ENCODE measurements at regions not wholly inside any gene's neighbourhood (a gene's known extent, or its start where the extent isn't known, plus 50 kb on each side); places are given as distances from the start of the nearest gene placed in this dataset.
"Not testable (repeated sequence)": the region's sequence is repeated elsewhere in the genome, so short reads cannot be mapped to it uniquely, and the experiment has no call there.

GRCh38 chr10:22797796-22798195 is 83.4 kb upstream of the PIP4K2A start:
- not testable (repeated sequence) for H3K79me2 ChIP-seq (ENCODE audit: low read length); H3K27me3 ChIP-seq (ENCODE audit: low read length); H3K4me2 ChIP-seq (ENCODE audit: low read depth, low read length, poor library complexity, severe bottlenecking); H4K20me1 ChIP-seq (ENCODE audit: insufficient read depth, low read depth, low read length); H3K9me3 ChIP-seq (ENCODE audit: low read length); H3K4me1 ChIP-seq (ENCODE audit: low read length); DNase-seq; H3K4me3 ChIP-seq (ENCODE audit: low read length); H3K27ac ChIP-seq (ENCODE audit: low read length); H2AFZ ChIP-seq (ENCODE audit: low read length); H3K36me3 ChIP-seq (ENCODE audit: insufficient read depth, low read length); H3K9ac ChIP-seq (ENCODE audit: low read length); H3K9me2 ChIP-seq (replicated peaks; ENCODE audit: insufficient read depth, low read length)

DNA sequence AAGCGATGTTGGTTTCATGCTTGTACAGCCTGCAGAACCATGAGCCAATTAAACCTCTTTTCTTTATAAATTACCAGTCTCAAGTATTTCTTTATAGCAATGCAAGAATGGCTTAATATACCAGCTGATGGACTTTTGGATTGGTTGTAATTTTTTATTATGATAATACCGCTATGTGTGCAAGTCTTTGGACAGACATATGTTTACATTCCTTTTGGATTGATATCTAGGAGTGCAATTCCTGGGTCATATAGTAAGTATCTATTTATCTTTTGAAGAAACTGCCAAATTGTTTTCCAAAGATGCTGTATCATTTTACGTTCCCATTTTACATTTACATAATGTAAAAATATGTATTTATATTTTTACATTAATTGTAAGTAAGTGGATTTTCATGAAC is 81.2 kb upstream of the PIP4K2A start:
- Histone ChIP-seq H3K27me3 (ENCODE audit: low read length) (no peaks in the 10 kb centered on the region), H3K9ac (ENCODE audit: low read length) (no peak overlapping the region), H3K36me3 (ENCODE audit: insufficient read depth, low read length) (no peaks in the 10 kb centered on the region), H3K27ac (ENCODE audit: low read length) (no peak overlapping the region), H2AFZ (ENCODE audit: low read length) (no peak overlapping the region), H3K4me1 (ENCODE audit: low read length) (no peaks in the 10 kb centered on the region), H3K79me2 (ENCODE audit: low read length) (no peaks in the 10 kb centered on the region), H3K4me3 (ENCODE audit: low read length) (no peak overlapping the region), H3K9me2 (replicated peaks; ENCODE audit: insufficient read depth, low read length) (no peaks in the 10 kb centered on the region), H4K20me1 (ENCODE audit: insufficient read depth, low read depth, low read length) (no peaks in the 10 kb centered on the region), H3K4me2 (ENCODE audit: low read depth, low read length, poor library complexity, severe bottlenecking) (no peak overlapping the region), H3K9me3 (ENCODE audit: low read length) (no peaks in the 10 kb centered on the region)
- no peak for DNase-seq

GRCh38 chr10:22792161-22792560 is 77.8 kb upstream of the PIP4K2A start:
- Histone ChIP-seq H3K79me2 (ENCODE audit: low read length) (no peaks in the 10 kb centered on the region), H3K27ac (ENCODE audit: low read length) (no peak overlapping the region), H2AFZ (ENCODE audit: low read length) (no peak overlapping the region), H3K27me3 (ENCODE audit: low read length) (no peaks in the 10 kb centered on the region), H3K9ac (ENCODE audit: low read length) (no peak overlapping the region), H3K4me1 (ENCODE audit: low read length) (no peaks in the 10 kb centered on the region), H4K20me1 (ENCODE audit: insufficient read depth, low read depth, low read length) (no peaks in the 10 kb centered on the region), H3K36me3 (ENCODE audit: insufficient read depth, low read length) (no peaks in the 10 kb centered on the region), H3K9me2 (replicated peaks; ENCODE audit: insufficient read depth, low read length) (no peaks in the 10 kb centered on the region), H3K4me2 (ENCODE audit: low read depth, low read length, poor library complexity, severe bottlenecking) (no peak overlapping the region), H3K9me3 (ENCODE audit: low read length) (no peaks in the 10 kb centered on the region), H3K4me3 (ENCODE audit: low read length) (no peak overlapping the region)
- DNase-seq = no peak

GRCh38 chr10:22791665-22792064 is 77.3 kb upstream of the PIP4K2A start:
- Histone ChIP-seq H3K9ac (ENCODE audit: low read length) (no peak overlapping the region), H4K20me1 (ENCODE audit: insufficient read depth, low read depth, low read length) (no peaks in the 10 kb centered on the region), H3K4me1 (ENCODE audit: low read length) (no peaks in the 10 kb centered on the region), H3K9me3 (ENCODE audit: low read length) (no peaks in the 10 kb centered on the region), H2AFZ (ENCODE audit: low read length) (no peak overlapping the region), H3K4me2 (ENCODE audit: low read depth, low read length, poor library complexity, severe bottlenecking) (no peak overlapping the region), H3K36me3 (ENCODE audit: insufficient read depth, low read length) (no peaks in the 10 kb centered on the region), H3K27ac (ENCODE audit: low read length) (no peak overlapping the region), H3K79me2 (ENCODE audit: low read length) (no peaks in the 10 kb centered on the region), H3K4me3 (ENCODE audit: low read length) (no peak overlapping the region), H3K9me2 (replicated peaks; ENCODE audit: insufficient read depth, low read length) (no peaks in the 10 kb centered on the region), H3K27me3 (ENCODE audit: low read length) (no peaks in the 10 kb centered on the region)
- no peak for DNase-seq

GRCh38 chr10:22784668-22785067 is 70.3 kb upstream of the PIP4K2A start:
- Histone ChIP-seq H3K4me2 (ENCODE audit: low read depth, low read length, poor library complexity, severe bottlenecking) (no peak overlapping the region), H3K9me2 (replicated peaks; ENCODE audit: insufficient read depth, low read length) (no peaks in the 10 kb centered on the region), H4K20me1 (ENCODE audit: insufficient read depth, low read depth, low read length) (no peaks in the 10 kb centered on the region), H3K9ac (ENCODE audit: low read length) (no peak overlapping the region), H3K27me3 (ENCODE audit: low read length) (no peaks in the 10 kb centered on the region), H3K36me3 (ENCODE audit: insufficient read depth, low read length) (no peaks in the 10 kb centered on the region), H3K27ac (ENCODE audit: low read length) (no peak overlapping the region), H3K4me1 (ENCODE audit: low read length) (no peaks in the 10 kb centered on the region), H2AFZ (ENCODE audit: low read length) (no peak overlapping the region), H3K79me2 (ENCODE audit: low read length) (no peaks in the 10 kb centered on the region), H3K9me3 (ENCODE audit: low read length) (no peaks in the 10 kb centered on the region), H3K4me3 (ENCODE audit: low read length) (no peak overlapping the region)
- no peak for DNase-seq

DNA sequence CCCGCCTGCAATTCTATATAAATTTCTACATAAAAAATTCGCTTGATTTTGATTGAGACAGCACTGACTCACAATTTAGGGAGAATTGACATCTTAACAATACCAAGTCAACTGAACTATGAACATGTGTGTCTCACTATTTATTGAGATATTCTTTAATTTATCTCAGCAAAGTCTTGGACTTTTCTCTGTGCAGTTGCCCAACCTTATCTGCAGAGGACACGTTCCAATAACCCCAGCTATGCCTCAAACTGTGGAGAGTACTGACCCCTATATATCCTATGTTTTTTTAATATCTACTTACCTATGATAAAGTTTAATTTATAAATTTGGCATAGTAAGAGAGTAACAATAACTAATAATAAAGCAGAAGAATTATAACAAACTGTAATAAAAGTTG is 69.4 kb upstream of the PIP4K2A start:
- H3K4me1 ChIP-seq (ENCODE audit: low read length) = no peaks in the 10 kb centered on the region
- no peak overlapping the region for H3K4me2 ChIP-seq (ENCODE audit: low read depth, low read length, poor library complexity, severe bottlenecking)
- H3K36me3 ChIP-seq (ENCODE audit: insufficient read depth, low read length) = no peaks in the 10 kb centered on the region
- DNase-seq = no peak
- no peak overlapping the region for H3K4me3 ChIP-seq (ENCODE audit: low read length)
- no peaks in the 10 kb centered on the region for H4K20me1 ChIP-seq (ENCODE audit: insufficient read depth, low read depth, low read length)
- H3K9ac ChIP-seq (ENCODE audit: low read length) = no peak overlapping the region
- H2AFZ ChIP-seq (ENCODE audit: low read length) = no peak overlapping the region
- no peaks in the 10 kb centered on the region for H3K9me2 ChIP-seq (replicated peaks; ENCODE audit: insufficient read depth, low read length)
- H3K27ac ChIP-seq (ENCODE audit: low read length) = no peak overlapping the region
- H3K9me3 ChIP-seq (ENCODE audit: low read length) = no peaks in the 10 kb centered on the region
- H3K27me3 ChIP-seq (ENCODE audit: low read length) = no peaks in the 10 kb centered on the region
- H3K79me2 ChIP-seq (ENCODE audit: low read length) = no peaks in the 10 kb centered on the region

DNA sequence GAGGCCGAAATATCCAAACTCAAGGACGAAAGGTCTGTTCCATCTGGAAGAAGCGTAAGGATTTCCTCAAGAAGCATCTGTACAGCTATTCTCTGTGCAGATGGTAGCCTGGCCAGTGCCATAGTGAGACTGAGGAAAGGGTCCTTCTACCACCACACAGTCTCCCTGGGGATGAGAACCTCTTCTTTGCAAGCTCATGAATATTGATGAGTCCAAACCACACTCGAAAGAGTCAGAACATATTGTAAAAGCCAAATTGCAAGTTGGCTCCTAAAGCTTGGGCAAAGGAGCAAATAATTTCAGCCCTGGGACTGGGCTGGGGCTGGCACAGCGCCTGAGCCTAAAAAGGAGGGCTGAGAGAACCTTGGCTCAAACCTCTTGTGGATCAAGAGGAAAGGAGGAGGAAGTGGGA is 66.1 kb upstream of the PIP4K2A start:
- H3K9ac ChIP-seq (ENCODE audit: low read length) = no peak overlapping the region
- no peak overlapping the region for H3K4me2 ChIP-seq (ENCODE audit: low read depth, low read length, poor library complexity, severe bottlenecking)
- H2AFZ ChIP-seq (ENCODE audit: low read length) = no peak overlapping the region
- H3K4me3 ChIP-seq (ENCODE audit: low read length) = no peak overlapping the region
- H3K9me3 ChIP-seq (ENCODE audit: low read length) = no peaks in the 10 kb centered on the region
- H3K27me3 ChIP-seq (ENCODE audit: low read length) = no peaks in the 10 kb centered on the region
- no peaks in the 10 kb centered on the region for H3K36me3 ChIP-seq (ENCODE audit: insufficient read depth, low read length)
- no peak overlapping the region for H3K27ac ChIP-seq (ENCODE audit: low read length)
- no peak for DNase-seq
- no peaks in the 10 kb centered on the region for H3K79me2 ChIP-seq (ENCODE audit: low read length)
- no peaks in the 10 kb centered on the region for H3K9me2 ChIP-seq (replicated peaks; ENCODE audit: insufficient read depth, low read length)
- no peaks in the 10 kb centered on the region for H3K4me1 ChIP-seq (ENCODE audit: low read length)
- no peaks in the 10 kb centered on the region for H4K20me1 ChIP-seq (ENCODE audit: insufficient read depth, low read depth, low read length)

- Histone ChIP-seq H3K9me3 (ENCODE audit: low read length) (no peaks in the 10 kb centered on the region), H3K9ac (ENCODE audit: low read length) (no peak overlapping the region), H3K4me1 (ENCODE audit: low read length) (no peaks in the 10 kb centered on the region), H3K36me3 (ENCODE audit: insufficient read depth, low read length) (no peaks in the 10 kb centered on the region), H3K4me2 (ENCODE audit: low read depth, low read length, poor library complexity, severe bottlenecking) (no peak overlapping the region), H3K79me2 (ENCODE audit: low read length) (no peaks in the 10 kb centered on the region), H4K20me1 (ENCODE audit: insufficient read depth, low read depth, low read length) (no peaks in the 10 kb centered on the region), H3K27me3 (ENCODE audit: low read length) (no peaks in the 10 kb centered on the region), H3K27ac (ENCODE audit: low read length) (no peak overlapping the region), H3K9me2 (replicated peaks; ENCODE audit: insufficient read depth, low read length) (no peaks in the 10 kb centered on the region), H3K4me3 (ENCODE audit: low read length) (no peak overlapping the region), H2AFZ (ENCODE audit: low read length) (no peak overlapping the region)
- no peak for DNase-seq
Measured at GRCh38 chr10:22779331-22780019, 65.1 kb upstream of the PIP4K2A start.

DNA sequence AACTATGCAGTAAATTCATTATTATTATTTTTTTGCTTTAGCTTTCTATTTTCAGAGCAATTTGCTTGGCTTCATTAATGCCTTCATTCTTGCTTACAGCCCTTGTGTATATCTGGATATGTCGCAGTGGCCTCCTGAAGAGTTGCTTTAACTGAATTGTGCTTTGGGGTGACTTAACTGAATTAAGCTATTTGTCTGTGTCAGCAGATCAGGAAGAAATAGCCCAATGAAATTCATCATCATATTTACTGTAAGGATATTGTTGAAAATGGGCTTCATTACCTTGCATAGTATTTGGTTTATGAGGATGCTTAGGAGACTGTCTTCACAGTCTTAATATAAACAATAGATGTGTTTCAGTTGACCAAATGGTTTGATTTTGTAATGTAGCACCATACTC is 59.7 kb upstream of the PIP4K2A start:
- H2AFZ ChIP-seq (ENCODE audit: low read length) = no peak overlapping the region
- no peaks in the 10 kb centered on the region for H3K27me3 ChIP-seq (ENCODE audit: low read length)
- no peaks in the 10 kb centered on the region for H3K9me2 ChIP-seq (replicated peaks; ENCODE audit: insufficient read depth, low read length)
- H3K4me3 ChIP-seq (ENCODE audit: low read length) = no peak overlapping the region
- H3K4me1 ChIP-seq (ENCODE audit: low read length) = no peaks in the 10 kb centered on the region
- no peaks in the 10 kb centered on the region for H3K9me3 ChIP-seq (ENCODE audit: low read length)
- H3K4me2 ChIP-seq (ENCODE audit: low read depth, low read length, poor library complexity, severe bottlenecking) = no peak overlapping the region
- no peaks in the 10 kb centered on the region for H4K20me1 ChIP-seq (ENCODE audit: insufficient read depth, low read depth, low read length)
- DNase-seq = no peak
- H3K27ac ChIP-seq (ENCODE audit: low read length) = no peak overlapping the region
- no peaks in the 10 kb centered on the region for H3K79me2 ChIP-seq (ENCODE audit: low read length)
- no peak overlapping the region for H3K9ac ChIP-seq (ENCODE audit: low read length)
- no peaks in the 10 kb centered on the region for H3K36me3 ChIP-seq (ENCODE audit: insufficient read depth, low read length)
